Activated T-cell treated with anti-CD3 and anti-CD28 coated beads, Interleukin-2, amount 50 U/mL, for 24 hours (primary cell): ENCODE measurements at regions not wholly inside any gene's neighbourhood (a gene's known extent, or its start where the extent isn't known, plus 50 kb on each side); places are given as distances from the start of the nearest gene placed in this dataset.
"Not testable (repeated sequence)": the region's sequence is repeated elsewhere in the genome, so short reads cannot be mapped to it uniquely, and the experiment has no call there.

ENCODE experiments used
- DNase-seq: peaks from one replicate; pipeline ENCODE4 v3.0.0-alpha.2; 2020
- H3K27ac Mint-ChIP-seq: 2 replicates; pipeline ENCODE4 v1.8.0; 2020; ENCODE audit warnings: mild to moderate bottlenecking, mixed read lengths
- H3K27me3 Mint-ChIP-seq: 2 replicates; pipeline ENCODE4 v1.8.0; 2020; ENCODE audit warnings: mixed read lengths
- H3K36me3 Mint-ChIP-seq: 2 replicates; pipeline ENCODE4 v1.8.0; 2020; ENCODE audit warnings: low read depth, mixed read lengths
- H3K4me1 Mint-ChIP-seq: 2 replicates; pipeline ENCODE4 v1.8.0; 2020; ENCODE audit warnings: low read depth, mixed read lengths
- H3K4me3 Mint-ChIP-seq: 2 replicates; pipeline ENCODE4 v1.8.0; 2020; ENCODE audit warnings: mild to moderate bottlenecking, moderate library complexity, mixed read lengths
- H3K9me3 Mint-ChIP-seq: 2 replicates; pipeline ENCODE4 v1.8.0; 2020; ENCODE audit warnings: mixed read lengths

DNA sequence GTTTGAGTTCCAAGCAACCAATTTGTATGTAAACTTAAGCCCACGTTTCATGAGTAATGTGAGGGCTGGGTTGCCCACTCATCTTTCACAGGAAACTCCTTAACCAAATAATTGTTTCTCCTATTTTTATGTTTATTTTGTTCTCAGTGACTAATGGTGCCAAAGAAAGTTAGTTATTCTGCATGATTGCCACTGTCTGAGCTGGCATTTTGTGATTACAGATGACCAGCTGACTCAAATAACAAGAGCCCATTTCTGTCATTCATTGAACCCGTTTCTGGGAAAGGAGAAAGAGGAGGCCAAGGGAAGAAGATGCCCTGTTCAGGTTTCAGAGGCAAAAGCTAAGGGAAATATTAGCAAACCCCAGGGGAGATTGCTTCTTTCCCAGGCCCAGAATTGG lies 186.9 kb upstream of the MYO3A start:
- Mint-ChIP-seq H3K9me3 (no peaks in the 10 kb centered on the region), H3K27me3 (no peaks in the 10 kb centered on the region), H3K36me3 (no peaks in the 10 kb centered on the region), H3K27ac (no peak overlapping the region), H3K4me3 (no peak overlapping the region), H3K4me1 (no peaks in the 10 kb centered on the region)
- DNase-seq, result no peak

DNA sequence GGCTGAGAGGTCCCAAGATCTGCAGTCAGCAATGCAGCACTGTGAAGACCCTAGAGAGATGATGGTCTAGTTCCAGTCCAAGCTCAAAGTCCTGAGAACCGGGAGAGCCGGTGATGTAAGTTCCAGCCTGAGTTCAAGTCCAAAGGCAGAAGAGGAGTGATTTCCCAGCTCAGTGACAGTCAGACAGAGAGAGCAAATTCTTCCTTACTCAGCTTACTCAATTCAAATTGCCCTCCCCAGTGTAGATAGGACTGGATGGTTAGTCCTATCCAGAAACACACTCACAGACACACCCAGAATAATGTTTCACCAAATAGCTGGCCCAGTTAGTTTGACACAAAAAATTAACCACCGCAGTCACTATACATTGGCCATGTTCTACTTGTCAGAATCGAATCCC lies 185.5 kb upstream of the MYO3A start:
- Mint-ChIP-seq H3K27ac (no peak overlapping the region), H3K36me3 (no peaks in the 10 kb centered on the region), H3K4me1 (no peaks in the 10 kb centered on the region), H3K27me3 (no peaks in the 10 kb centered on the region), H3K9me3 (no peaks in the 10 kb centered on the region), H3K4me3 (no peak overlapping the region)
- DNase-seq, result no peak

DNA sequence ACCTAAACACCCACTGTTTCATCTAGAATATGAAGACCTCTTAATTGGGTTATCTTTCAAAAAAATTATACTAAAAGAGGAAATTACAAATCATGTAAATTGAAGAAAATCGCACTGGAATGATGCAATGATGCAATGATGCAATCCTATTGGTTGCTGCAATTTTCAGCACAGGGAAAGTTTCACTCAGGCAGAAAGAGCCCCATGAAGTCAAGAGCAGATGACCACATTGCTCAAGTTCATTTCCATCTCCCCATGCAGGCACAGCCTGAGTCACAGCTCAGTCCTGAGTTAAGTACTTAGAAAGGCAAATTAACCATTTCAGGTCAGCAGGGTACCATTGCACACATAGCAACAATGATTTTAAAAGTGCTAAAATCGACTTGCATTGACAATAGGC lies 180.3 kb upstream of the MYO3A start:
- H3K36me3 Mint-ChIP-seq, result no peaks in the 10 kb centered on the region
- no peak for DNase-seq

DNA sequence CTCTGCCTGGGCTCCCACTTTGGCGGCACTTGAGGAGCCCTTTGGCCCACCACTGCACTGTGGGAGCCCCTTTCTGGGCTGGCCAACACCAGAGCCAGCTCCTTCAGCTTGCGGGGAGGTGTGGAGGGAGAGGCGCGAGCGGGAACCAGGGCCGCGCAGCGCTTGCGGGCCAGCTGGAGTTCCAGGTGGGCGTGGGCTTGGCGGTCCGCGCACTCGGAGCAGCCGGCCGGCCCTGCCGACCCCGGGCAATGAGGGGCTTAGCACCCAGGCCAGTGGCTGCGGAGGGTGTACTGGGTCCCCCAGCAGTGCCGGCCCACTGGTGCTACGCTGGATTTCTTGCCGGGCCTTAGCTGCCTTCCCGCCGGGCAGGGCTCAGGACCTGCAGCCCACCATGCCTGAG lies 178.2 kb upstream of the MYO3A start:
- H3K27ac Mint-ChIP-seq, result not testable (repeated sequence)

More for the DNA sequence above, 180.3 kb upstream of the MYO3A start:
- no peak overlapping the region for H3K27ac Mint-ChIP-seq
- H3K27me3 Mint-ChIP-seq, result no peaks in the 10 kb centered on the region
- H3K4me1 Mint-ChIP-seq, result no peaks in the 10 kb centered on the region
- H3K9me3 Mint-ChIP-seq, result no peaks in the 10 kb centered on the region
- H3K4me3 Mint-ChIP-seq, result no peak overlapping the region

DNA sequence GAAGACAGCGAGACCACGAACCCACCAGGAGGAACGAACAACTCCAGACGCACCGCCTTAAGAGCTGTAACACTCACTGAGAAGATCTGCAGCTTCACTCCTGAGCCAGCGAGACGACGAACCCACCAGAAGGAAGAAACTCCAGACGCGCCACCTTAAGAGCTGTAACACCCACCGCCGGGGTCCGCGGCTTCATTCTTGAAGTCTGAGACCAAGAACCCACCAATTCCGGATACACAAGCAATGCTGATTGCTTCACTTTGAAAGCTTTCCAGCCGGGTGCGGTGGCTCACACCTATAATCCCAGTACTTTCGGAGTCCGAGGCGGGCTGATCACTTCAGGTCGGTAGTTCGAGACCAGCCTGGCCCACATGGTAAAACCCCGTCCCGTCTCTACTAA lies 177.2 kb upstream of the MYO3A start:
- no peaks in the 10 kb centered on the region for H3K9me3 Mint-ChIP-seq
- H3K27me3 Mint-ChIP-seq, result no peaks in the 10 kb centered on the region

More for the DNA sequence above, 178.2 kb upstream of the MYO3A start:
- not testable (repeated sequence) for H3K27me3 Mint-ChIP-seq, H3K36me3 Mint-ChIP-seq, DNase-seq, H3K4me3 Mint-ChIP-seq, H3K9me3 Mint-ChIP-seq, H3K4me1 Mint-ChIP-seq

DNA sequence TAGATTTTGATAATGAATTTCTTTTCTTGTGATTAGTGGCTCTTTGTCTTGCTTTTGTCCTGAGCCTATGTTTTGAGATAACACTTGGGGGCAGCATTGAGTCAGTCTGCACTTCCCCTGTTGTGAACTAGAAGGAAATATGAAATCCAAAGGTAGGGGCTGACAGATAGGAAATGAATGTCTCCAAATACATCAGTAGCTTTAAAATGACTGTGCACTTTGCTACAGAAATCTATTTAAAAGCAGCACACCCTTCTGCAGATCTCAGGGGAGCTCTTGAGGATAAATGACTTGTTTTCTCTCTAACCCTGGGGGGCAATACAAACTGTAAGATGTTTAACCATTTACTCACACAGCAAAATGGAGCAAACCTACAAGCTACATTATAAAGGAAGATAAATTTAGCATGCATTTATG lies 176.0 kb upstream of the MYO3A start:
- no peaks in the 10 kb centered on the region for H3K4me1 Mint-ChIP-seq
- no peaks in the 10 kb centered on the region for H3K36me3 Mint-ChIP-seq
- H3K27ac Mint-ChIP-seq, result no peak overlapping the region
- no peaks in the 10 kb centered on the region for H3K27me3 Mint-ChIP-seq
- H3K9me3 Mint-ChIP-seq, result no peaks in the 10 kb centered on the region
- no peak overlapping the region for H3K4me3 Mint-ChIP-seq
- DNase-seq, result no peak

More for the DNA sequence above, 177.2 kb upstream of the MYO3A start:
- DNase-seq, result no peak
- Mint-ChIP-seq H3K27ac (no peak overlapping the region), H3K4me1 (no peaks in the 10 kb centered on the region), H3K36me3 (no peaks in the 10 kb centered on the region), H3K4me3 (no peak overlapping the region)

DNA sequence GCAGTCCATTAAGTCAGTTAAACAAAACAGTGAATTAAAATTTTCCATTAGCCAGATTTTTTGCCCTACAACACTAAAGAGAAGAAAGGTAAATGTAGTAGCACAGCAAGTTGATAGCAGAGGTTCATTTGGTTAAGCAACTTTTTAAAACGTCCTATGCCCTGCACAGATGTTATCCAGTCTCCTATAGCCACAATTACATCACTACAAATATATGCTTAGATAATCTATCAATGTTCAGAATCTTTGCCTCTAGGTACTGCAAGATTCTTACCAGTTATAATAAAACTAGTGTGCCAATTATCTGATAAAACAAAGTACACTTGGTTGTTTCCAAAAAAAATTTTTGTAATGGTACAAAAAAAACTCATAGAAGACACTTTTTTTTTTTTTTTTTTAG lies 175.5 kb upstream of the MYO3A start:
- Mint-ChIP-seq H3K27me3 (no peaks in the 10 kb centered on the region), H3K27ac (no peak overlapping the region), H3K4me3 (no peak overlapping the region), H3K9me3 (no peaks in the 10 kb centered on the region), H3K4me1 (no peaks in the 10 kb centered on the region), H3K36me3 (no peaks in the 10 kb centered on the region)
- DNase-seq, result no peak

DNA sequence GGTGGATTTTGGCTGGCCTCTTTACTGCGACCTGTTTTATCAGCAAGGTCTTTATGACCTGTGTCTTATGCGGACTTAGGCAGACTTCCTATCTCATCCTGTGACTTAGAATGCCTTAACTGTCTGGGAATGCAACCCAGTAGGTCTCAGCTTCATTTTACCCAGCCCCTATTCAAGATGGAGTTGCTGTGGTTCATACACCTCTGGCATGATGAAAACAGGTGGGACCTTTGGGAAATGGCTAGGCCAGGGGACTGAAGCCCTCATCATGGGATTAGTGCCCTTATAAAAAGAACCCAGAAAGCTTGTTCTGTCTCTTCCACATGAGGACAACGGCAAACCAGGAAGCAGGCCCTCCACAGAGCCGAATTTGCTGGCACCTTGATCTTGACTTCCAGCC lies 172.1 kb upstream of the MYO3A start:
- H3K27me3 Mint-ChIP-seq, result peaks cover 19% of the 10 kb centered on the region
- no peak overlapping the region for H3K27ac Mint-ChIP-seq
- H3K9me3 Mint-ChIP-seq, result no peaks in the 10 kb centered on the region
- H3K4me1 Mint-ChIP-seq, result no peaks in the 10 kb centered on the region
- DNase-seq, result no peak
- no peaks in the 10 kb centered on the region for H3K36me3 Mint-ChIP-seq
- no peak overlapping the region for H3K4me3 Mint-ChIP-seq

DNA sequence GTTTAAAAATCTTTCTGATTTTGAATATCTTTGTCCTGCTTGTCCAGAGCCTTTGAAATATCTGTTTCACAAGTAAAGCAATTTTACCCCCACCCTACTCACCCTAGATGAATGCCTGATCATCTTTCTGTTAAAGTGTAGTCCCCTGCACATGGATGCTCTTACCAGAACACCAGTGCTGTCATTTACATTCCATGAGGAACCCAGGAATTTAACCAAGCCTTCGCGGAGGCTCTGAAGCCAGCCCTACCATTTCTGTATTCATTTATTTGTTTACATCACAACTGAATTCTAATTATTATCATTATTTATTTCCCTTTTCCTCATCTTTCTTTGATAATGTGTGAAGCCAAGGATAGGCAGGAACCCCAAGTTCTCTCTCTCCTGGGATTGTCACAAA lies 167.8 kb upstream of the MYO3A start:
- no peak overlapping the region for H3K4me3 Mint-ChIP-seq
- DNase-seq, result no peak
- H3K27ac Mint-ChIP-seq, result no peak overlapping the region
- H3K27me3 Mint-ChIP-seq, result peaks cover 23% of the 10 kb centered on the region
- H3K4me1 Mint-ChIP-seq, result no peaks in the 10 kb centered on the region
- no peaks in the 10 kb centered on the region for H3K36me3 Mint-ChIP-seq
- H3K9me3 Mint-ChIP-seq, result no peaks in the 10 kb centered on the region

DNA sequence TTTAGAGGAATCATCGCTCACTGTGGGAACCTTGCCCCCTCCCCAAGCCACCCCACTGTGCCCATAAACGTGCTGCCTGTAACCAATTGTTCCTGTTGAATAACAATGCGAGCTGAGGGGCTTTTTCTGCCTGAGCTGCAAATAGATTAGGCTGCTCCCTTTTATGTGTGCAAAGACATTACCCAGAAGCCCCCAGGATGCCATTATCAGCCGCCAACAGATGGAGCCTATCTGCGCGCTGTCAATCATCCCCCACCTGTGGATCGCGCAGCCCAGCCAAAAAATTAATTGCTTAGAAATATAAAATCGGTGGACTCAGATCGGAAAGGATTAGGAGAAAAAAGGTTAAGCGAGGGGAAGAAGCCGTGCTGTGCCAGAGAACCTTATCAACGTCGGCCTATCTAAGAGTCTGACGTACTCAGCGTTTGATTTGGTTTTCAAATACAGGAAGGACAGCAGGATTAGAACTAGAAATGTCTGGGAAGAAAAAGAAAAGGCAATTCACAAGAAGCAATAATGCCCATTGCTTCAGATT lies 167.3 kb upstream of the MYO3A start:
- no peak overlapping the region for H3K27ac Mint-ChIP-seq
- H3K36me3 Mint-ChIP-seq, result no peaks in the 10 kb centered on the region
- H3K4me1 Mint-ChIP-seq, result no peaks in the 10 kb centered on the region
- H3K27me3 Mint-ChIP-seq, result peaks cover 23% of the 10 kb centered on the region
- DNase-seq, result no peak
- H3K9me3 Mint-ChIP-seq, result no peaks in the 10 kb centered on the region
- no peak overlapping the region for H3K4me3 Mint-ChIP-seq

DNA sequence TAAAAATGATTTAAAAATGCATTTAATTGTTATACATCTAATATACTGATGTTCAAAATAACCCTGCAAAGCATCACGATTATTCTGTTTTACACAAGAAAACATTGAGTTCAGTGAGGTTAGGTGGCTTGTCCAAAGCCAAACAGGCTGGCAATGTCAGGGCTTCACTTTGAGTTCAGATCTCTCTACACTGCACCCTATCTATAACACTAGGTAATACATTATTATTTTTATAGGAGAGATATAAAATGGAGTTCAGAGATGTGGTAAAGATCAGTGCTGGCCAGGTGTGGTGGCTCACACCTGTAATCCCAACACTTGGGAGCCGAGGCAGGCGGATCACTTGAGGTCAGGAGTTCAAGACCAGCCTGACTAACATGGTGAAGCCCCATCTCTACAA lies 165.9 kb upstream of the MYO3A start:
- Mint-ChIP-seq H3K27me3 (peaks cover 23% of the 10 kb centered on the region), H3K27ac (no peak overlapping the region), H3K9me3 (no peaks in the 10 kb centered on the region), H3K36me3 (no peaks in the 10 kb centered on the region), H3K4me1 (no peaks in the 10 kb centered on the region), H3K4me3 (no peak overlapping the region)
- no peak for DNase-seq

DNA sequence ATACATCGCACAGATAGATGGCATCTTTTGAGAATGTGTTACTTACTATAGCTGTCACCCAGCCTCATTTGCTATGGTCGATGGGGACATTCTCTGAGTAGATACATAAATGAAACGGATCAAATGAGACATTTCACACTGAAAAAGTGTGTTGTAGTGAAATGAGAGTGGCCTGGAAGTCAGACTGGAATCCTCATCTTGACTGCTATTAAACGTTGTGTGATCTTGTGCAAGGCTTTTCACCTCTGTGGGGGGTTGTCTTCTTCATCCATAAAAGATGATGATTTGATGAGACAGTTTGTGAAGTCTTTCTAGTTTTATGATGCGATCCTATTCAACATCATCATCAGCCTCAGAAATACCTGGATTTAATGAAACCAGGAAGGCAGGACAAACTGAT lies 155.4 kb upstream of the MYO3A start:
- no peaks in the 10 kb centered on the region for H3K4me1 Mint-ChIP-seq
- H3K9me3 Mint-ChIP-seq, result no peaks in the 10 kb centered on the region
- H3K36me3 Mint-ChIP-seq, result no peaks in the 10 kb centered on the region
- peaks cover 6% of the 10 kb centered on the region for H3K27me3 Mint-ChIP-seq
- no peak for DNase-seq
- H3K27ac Mint-ChIP-seq, result no peak overlapping the region
- H3K4me3 Mint-ChIP-seq, result no peak overlapping the region

DNA sequence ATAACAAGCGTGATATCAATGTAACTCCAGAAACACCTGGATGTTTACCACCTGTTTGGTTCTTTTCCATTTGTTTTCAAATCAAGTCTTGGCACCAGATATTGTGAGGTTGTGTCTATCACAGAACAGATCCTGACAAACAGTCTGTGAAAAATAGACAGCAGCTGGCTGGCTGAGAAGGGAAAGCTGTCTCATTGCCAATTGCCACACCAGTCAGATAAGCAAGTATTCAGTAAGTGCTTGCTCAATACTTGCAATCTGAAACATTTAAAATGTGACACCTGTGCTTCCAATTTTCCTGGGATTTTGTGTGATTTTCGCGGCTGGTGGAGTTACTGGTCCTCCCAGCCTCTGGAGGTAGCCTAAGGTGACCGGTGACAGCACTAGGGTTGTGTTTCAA lies 147.9 kb upstream of the MYO3A start:
- Mint-ChIP-seq H3K4me1 (no peaks in the 10 kb centered on the region), H3K4me3 (no peak overlapping the region), H3K27ac (no peak overlapping the region), H3K27me3 (peaks cover 7% of the 10 kb centered on the region), H3K36me3 (no peaks in the 10 kb centered on the region), H3K9me3 (no peaks in the 10 kb centered on the region)
- DNase-seq, result no peak

DNA sequence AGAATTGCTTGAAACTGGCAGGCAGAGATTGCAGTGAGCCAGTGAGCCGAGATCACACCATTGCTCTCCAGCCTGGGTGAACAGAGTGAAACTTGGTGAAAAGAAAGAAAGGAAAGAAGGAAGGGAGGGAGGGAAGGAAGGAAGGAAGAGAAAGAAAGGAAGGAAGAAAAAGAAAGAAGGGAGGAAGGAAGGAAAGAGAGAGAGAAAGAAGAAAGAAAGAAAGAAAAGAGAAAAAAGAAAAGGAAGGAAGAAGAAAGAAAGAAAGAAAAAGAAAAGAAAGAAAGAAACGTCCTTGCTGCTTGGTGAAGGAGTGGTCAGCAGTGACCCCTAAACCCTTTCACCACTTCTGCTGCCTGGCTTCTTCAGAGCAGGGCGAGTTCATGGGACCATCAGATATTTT lies 147.1 kb upstream of the MYO3A start:
- Mint-ChIP-seq H3K27ac (no peak overlapping the region), H3K4me3 (no peak overlapping the region), H3K9me3 (no peaks in the 10 kb centered on the region), H3K4me1 (no peaks in the 10 kb centered on the region), H3K27me3 (peaks cover 7% of the 10 kb centered on the region), H3K36me3 (no peaks in the 10 kb centered on the region)
- no peak for DNase-seq

DNA sequence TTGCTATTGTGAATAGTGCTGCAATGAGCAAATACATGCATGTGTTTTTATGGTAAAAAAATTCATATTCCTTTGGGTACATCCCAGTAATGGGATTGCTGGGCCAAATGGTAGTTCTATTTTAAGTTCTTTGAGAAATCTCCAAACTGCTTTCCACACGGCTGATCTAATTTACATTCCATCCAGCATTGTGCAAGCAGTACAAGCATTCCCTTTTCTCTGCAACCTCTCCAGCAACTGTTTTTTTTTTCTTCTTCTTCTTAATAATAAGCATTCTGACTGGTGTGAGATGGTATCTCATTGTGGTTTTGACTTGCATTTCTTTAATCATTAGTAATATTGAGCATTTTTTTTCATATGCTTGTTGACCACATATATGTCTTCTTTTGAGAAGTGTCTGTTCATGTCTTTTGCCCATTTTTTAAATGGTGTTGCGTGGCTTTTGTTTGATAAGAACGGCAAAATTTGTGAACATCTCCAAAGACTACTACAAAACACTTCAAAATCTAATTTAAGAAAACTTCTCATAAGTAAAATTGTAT lies 136.1 kb upstream of the MYO3A start:
- DNase-seq, result no peak
- Mint-ChIP-seq H3K9me3 (no peaks in the 10 kb centered on the region), H3K27ac (no peak overlapping the region), H3K4me3 (no peak overlapping the region), H3K4me1 (no peaks in the 10 kb centered on the region), H3K27me3 (peaks cover 3% of the 10 kb centered on the region), H3K36me3 (no peaks in the 10 kb centered on the region)

DNA sequence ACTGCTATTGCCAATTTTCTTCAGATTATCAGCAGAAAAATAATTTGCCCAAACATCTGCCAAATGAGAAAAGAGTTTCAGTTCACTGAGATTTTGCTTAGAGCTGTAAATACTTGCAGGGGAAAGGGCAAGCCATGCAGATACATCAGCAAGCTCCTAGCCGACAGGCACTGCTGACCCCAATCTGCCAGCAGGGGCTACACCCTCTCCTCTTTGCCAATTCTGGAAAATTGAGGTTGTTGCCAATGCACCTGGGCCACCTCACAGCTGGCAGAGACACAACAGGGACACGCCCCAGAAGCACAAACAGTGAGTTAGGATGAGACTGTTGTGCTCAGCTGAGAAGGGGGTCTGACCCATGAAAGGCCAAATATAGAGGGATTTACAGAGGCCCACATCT lies 129.5 kb upstream of the MYO3A start:
- H3K36me3 Mint-ChIP-seq, result no peaks in the 10 kb centered on the region
- DNase-seq, result no peak
- H3K27me3 Mint-ChIP-seq, result no peaks in the 10 kb centered on the region
- no peaks in the 10 kb centered on the region for H3K4me1 Mint-ChIP-seq
- H3K9me3 Mint-ChIP-seq, result no peaks in the 10 kb centered on the region
- H3K27ac Mint-ChIP-seq, result no peak overlapping the region
- H3K4me3 Mint-ChIP-seq, result no peak overlapping the region
